GM20000 (cell line): ENCODE measurements at regions not wholly inside any gene's neighbourhood (a gene's known extent, or its start where the extent isn't known, plus 50 kb on each side); places are given as distances from the start of the nearest gene placed in this dataset.
"Not testable (repeated sequence)": the region's sequence is repeated elsewhere in the genome, so short reads cannot be mapped to it uniquely, and the experiment has no call there.

Experiments used
- DNase-seq: peaks from one replicate; pipeline ENCODE4 v3.0.0; 2012; ENCODE audit warnings: low spot score
- TF ChIP-seq, protein P1 (sequence below): IDR thresholded peaks from 2 replicates; pipeline ENCODE4 v1.5.1; 2012; ENCODE audit warnings: mild to moderate bottlenecking, control low read depth; ENCODE audit errors: extremely low read depth, missing control alignments

DNA sequence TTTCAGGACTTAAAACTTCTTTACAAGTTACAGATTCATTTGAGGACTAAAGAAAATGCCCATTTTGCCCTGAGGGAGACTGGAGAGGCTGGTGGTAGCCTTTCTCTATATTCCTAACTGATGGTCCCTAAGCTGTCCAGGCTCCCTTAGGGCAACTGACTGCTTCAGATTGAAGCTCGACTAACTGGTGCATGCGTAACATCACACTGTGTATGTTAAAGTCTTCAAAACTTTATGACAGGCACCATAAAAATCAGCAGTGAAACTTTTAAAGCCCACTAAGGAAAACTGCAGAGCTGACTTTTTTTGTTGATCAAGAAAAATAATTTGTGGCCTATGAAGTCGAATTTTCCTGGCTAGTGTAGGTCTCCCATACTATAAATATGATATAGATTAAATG is 233.0 kb upstream of the RPS23 start:
- DNase-seq = no peak
- TF ChIP-seq, protein P1, sequence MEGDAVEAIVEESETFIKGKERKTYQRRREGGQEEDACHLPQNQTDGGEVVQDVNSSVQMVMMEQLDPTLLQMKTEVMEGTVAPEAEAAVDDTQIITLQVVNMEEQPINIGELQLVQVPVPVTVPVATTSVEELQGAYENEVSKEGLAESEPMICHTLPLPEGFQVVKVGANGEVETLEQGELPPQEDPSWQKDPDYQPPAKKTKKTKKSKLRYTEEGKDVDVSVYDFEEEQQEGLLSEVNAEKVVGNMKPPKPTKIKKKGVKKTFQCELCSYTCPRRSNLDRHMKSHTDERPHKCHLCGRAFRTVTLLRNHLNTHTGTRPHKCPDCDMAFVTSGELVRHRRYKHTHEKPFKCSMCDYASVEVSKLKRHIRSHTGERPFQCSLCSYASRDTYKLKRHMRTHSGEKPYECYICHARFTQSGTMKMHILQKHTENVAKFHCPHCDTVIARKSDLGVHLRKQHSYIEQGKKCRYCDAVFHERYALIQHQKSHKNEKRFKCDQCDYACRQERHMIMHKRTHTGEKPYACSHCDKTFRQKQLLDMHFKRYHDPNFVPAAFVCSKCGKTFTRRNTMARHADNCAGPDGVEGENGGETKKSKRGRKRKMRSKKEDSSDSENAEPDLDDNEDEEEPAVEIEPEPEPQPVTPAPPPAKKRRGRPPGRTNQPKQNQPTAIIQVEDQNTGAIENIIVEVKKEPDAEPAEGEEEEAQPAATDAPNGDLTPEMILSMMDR = no peak

DNA sequence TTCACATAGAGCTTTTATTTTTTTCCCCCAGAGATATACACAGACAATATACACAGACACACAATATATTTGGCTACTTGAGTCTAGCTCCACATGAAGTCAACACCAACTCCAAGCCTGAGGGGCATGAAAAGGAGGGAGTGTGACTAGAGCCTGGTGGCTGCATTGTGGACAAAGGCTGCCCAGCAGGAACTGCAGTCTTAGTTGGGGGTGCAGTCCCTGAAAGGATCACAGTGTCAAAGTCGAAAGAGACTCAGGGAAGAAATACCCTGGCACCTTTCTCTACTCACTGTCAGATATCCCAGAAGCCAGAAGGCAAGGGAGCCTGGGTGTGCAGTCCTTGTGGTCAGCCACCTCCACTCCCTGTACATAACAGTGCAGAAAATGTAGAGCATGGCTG is 231.6 kb upstream of the RPS23 start:
- no peak for DNase-seq
- TF ChIP-seq, protein P1 = no peak

DNA sequence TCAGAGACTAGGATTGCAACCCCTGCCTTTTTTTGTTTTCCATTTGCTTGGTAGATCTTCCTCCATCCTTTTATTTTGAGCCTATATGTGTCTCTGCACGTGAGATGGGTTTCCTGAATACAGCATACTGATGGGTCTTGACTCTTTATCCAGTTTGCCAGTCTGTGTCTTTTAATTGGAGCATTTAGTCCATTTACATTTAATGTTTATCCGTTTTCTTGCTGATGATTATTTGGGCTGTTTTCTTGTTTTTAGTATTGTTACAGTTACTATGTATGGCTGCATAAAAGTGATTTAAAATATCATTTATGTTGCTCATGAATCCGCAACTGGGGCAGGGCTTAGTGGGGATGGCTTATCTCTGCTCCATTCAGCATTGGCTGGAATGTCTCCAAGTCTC is 228.2 kb upstream of the RPS23 start:
- DNase-seq = not testable (repeated sequence)

DNA sequence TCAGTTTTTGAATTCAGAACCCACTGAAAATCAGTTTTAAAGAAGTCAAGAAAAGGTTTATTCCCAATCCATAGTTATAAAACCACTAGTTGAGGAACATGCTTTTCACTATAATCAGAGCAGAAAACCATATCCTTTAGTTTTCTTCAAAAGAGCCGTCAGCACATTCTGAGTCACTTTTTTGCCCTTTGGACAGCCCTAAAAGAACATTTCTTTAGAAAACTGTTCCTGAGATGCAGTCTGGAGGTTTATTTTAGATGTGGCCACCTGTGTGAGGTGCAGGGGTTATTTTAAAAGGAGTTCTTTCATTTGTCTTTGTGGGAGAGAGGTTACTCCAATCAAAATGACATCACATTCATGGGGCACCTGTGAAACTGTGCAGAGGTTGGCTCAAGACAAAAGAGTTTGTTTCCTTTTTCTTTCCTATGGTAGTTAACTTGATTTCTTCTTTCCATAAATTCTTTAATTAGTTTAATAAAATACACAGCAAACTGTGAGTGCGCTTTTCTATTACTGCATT is 221.6 kb upstream of the RPS23 start:
- TF ChIP-seq, protein P1 = no peak
- DNase-seq = no peak

DNA sequence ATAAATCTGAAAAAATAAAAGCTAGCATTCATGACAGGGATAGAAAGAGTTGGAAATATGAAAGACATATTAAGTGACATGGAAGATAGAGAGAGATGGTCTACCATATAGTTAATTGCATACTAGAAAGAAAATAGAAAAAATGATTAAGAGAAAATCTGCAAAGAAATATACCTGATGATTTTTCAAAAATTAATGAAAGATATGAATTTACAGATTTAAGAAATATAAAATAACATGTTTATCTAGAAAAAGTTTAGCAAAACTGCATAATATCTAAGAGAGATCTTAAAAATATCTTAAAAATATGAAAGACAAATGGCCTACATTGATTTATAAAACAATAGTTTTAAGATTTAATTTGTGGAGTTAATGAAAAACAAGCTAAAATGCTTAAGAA is 219.1 kb upstream of the RPS23 start:
- TF ChIP-seq, protein P1 = no peak
- no peak for DNase-seq

DNA sequence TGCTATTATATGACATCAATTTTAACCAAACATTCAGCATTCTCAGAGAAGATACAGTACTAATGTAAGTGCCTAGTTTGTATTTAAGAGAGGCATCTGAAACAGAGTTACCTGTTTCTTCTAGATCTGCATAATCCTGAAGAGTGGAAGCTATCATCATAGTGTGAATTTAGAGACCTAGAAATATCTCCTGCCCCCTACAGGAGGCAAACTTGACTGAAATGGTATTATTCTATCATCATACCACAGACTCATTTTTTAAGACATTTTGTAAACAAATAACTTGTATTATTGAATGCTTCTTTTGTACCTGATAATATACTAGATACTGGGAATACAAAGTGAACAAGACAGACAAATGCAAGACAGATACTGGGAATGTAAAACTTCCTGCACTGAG is 216.8 kb upstream of the RPS23 start:
- no peak for DNase-seq
- TF ChIP-seq, protein P1 = no peak

DNA sequence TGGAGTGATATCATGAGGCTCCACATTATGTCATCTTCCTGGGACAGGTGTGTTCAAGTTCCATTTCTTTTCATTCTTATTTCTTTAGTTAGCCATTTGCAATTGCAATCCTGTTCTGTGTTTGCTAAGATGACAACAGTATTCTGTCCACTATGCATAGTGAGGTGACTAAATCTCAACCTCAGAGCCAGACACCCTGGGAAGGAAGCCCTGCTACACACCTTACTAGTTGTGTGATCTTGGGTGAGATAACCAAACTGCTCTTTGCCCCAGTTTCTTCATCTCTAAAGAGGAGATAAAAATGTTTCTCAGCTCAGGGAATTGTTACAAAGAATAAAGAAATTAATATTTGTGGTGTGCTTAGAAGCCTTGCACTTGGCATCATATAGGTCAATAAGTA is 215.1 kb upstream of the RPS23 start:
- TF ChIP-seq, protein P1 = no peak
- DNase-seq = no peak

DNA sequence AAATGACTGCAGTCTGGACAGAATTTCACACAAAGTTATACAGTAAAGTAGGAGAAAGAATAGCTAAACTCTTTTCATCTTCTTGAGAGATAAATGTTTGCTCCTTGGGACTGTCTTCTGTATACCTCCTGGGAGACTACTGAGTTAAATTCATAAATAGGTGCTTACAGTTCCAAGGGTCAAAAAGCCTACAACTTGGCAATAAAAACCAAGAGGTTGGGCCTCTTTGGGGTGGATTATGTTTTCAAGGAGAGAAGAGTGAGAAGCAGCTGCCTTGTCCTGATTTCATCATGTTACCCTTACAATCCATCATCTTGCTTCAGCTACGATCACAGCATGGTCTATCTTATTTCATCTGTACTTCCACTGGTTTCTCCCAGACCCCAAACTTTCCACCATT is 213.2 kb upstream of the RPS23 start:
- DNase-seq = no peak
- TF ChIP-seq, protein P1 = no peak
